PC-3 (cell line): ENCODE measurements at regions not wholly inside any gene's neighbourhood (a gene's known extent, or its start where the extent isn't known, plus 50 kb on each side); places are given as distances from the start of the nearest gene placed in this dataset.

Experiments
- ATAC-seq: fragments of 200-7000 bp; cut with Tn5 transposase; 2 replicates; pipeline ENCODE4 v1.9.1; 2020; ENCODE audit warnings: mild to moderate bottlenecking, moderate library complexity
- BruUV-seq: library from RNA; stranded (reverse); fragments of 400-500 nt; replicated peaks from 2 replicates; lab custom pipeline; 2021; lab: Mats Ljungman, UMichigan
- CTCF ChIA-PET: fragments of 300-600 bp; sonication (Branson Sonifier 250); formaldehyde crosslinking; loops from one replicate; lab custom pipeline; 2022; ENCODE audit warnings: antibody characterized with exemption; lab: Charles Lee
- POLR2A ChIA-PET: fragments of 300-600 bp; sonication (Branson Sonifier 250); formaldehyde crosslinking; loops from one replicate; lab custom pipeline; 2022; ENCODE audit warnings: antibody characterized with exemption; ENCODE audit not compliant: unreplicated experiment; lab: Charles Lee
- DNase-seq: peaks from one replicate; pipeline ENCODE4 v3.0.0-alpha.2; 2015
- H2AFZ ChIP-seq: fragments of 300-600 bp; sonication (generic); 2 replicates; pipeline ENCODE4 v1.6.0; 2016; ENCODE audit warnings: antibody characterized with exemption, low read length
- H3F3A ChIP-seq: fragments of 300-600 bp; sonication (generic); one replicate; pipeline ENCODE4 v1.6.0; 2017; ENCODE audit warnings: antibody characterized with exemption, low read length, control low read depth, mild to moderate bottlenecking; ENCODE audit not compliant: unreplicated experiment
- H3K27ac ChIP-seq: fragments of 300-600 bp; sonication (generic); 2 replicates; pipeline ENCODE4 v1.5.1; 2016; ENCODE audit warnings: mild to moderate bottlenecking, low read length
- H3K27me3 ChIP-seq: fragments of 300-600 bp; sonication (generic); 2 replicates; pipeline ENCODE4 v1.6.1; 2016; ENCODE audit warnings: low read length, mixed read lengths
- H3K36me3 ChIP-seq: fragments of 300-600 bp; sonication (generic); 2 replicates; pipeline ENCODE4 v1.6.1; 2016; ENCODE audit warnings: low read depth, mixed run types, low read length, mixed read lengths
- H3K4me1 ChIP-seq: fragments of 300-600 bp; sonication (generic); 2 replicates; pipeline ENCODE4 v1.5.1; 2016; ENCODE audit warnings: low read length; ENCODE audit not compliant: insufficient read depth
- H3K4me2 ChIP-seq: fragments of 300-600 bp; sonication (generic); 2 replicates; pipeline ENCODE4 v1.6.0; 2016; ENCODE audit warnings: low read length
- H3K4me3 ChIP-seq: fragments of 300-600 bp; sonication (generic); 2 replicates; pipeline ENCODE4 v1.5.1; 2016; ENCODE audit warnings: mild to moderate bottlenecking, low read length, mixed read lengths
- H3K79me2 ChIP-seq: fragments of 300-600 bp; sonication (generic); 2 replicates; pipeline ENCODE4 v1.6.1; 2017; ENCODE audit warnings: low read length, mixed read lengths
- H3K9ac ChIP-seq: fragments of 300-600 bp; sonication (generic); 2 replicates; pipeline ENCODE4 v1.6.0; 2016; ENCODE audit warnings: mild to moderate bottlenecking, low read length
- H3K9me2 ChIP-seq: fragments of 300-600 bp; sonication (generic); replicated peaks from 2 replicates; pipeline ENCODE4 v1.6.1; 2016; ENCODE audit warnings: mixed run types, low read length, mixed read lengths
- H3K9me3 ChIP-seq: fragments of 300-600 bp; sonication (generic); 2 replicates; pipeline ENCODE4 v1.6.1; 2016; ENCODE audit warnings: low read length, mixed read lengths
- H4K20me1 ChIP-seq: fragments of 300-600 bp; sonication (generic); 2 replicates; pipeline ENCODE4 v1.6.1; 2016; ENCODE audit warnings: low read length, mixed read lengths
- CTCF ChIP-seq: fragments of 300-600 bp; sonication (generic); conservative IDR thresholded peaks from 2 replicates; pipeline ENCODE4 v1.5.1; 2017; ENCODE audit warnings: antibody characterized with exemption, low read depth, mild to moderate bottlenecking, low read length
- EZH2 ChIP-seq: fragments of 300-600 bp; sonication (generic); IDR thresholded peaks from one replicate; pipeline ENCODE4 v1.6.1; 2017; ENCODE audit warnings: antibody characterized with exemption, mild to moderate bottlenecking, low read length; ENCODE audit not compliant: unreplicated experiment
- EZH2phosphoT487 ChIP-seq: fragments of 300-600 bp; sonication (generic); IDR thresholded peaks from 2 replicates; pipeline ENCODE4 v1.6.1; 2018; ENCODE audit warnings: mild to moderate bottlenecking, antibody characterized with exemption, low read length, borderline replicate concordance
- intact Hi-C: fragments of 100-400 bp; cut with micrococcal nuclease; formaldehyde crosslinking; loops from 2 replicates; pipeline ENCODE4 v1.9.0; 2023

GRCh38 chr9:116002624-116003023 lies 151.0 kb upstream of the PAPPA start:
- Histone ChIP-seq H3K79me2 (no peaks in the 10 kb centered on the region), H3K27me3 (no peaks in the 10 kb centered on the region), H2AFZ (no peak overlapping the region), H3K4me1 (peaks cover 45% of the 10 kb centered on the region), H3F3A (no peaks in the 10 kb centered on the region), H3K9ac (peak overlapping the region; percentile 4; the same call in 1 of the 2 replicates), H3K9me2 (no peaks in the 10 kb centered on the region), H4K20me1 (no peaks in the 10 kb centered on the region), H3K4me2 (peak overlapping the region; percentile 61), H3K9me3 (no peaks in the 10 kb centered on the region), H3K27ac (peak overlapping the region; percentile 62), H3K4me3 (no peak overlapping the region), H3K36me3 (no peaks in the 10 kb centered on the region)
- TF ChIP-seq CTCF, result no peak
- no peak for TF ChIP-seq EZH2
- DNase-seq, result peak; percentile 84
- no TSS peak for BruUV-seq
- intact Hi-C loops, result no loop called here
- CTCF ChIA-PET, result no interaction called here
- POLR2A ChIA-PET, result no interaction called here
- peak; percentile 55 for ATAC-seq

- no peak overlapping the region for H3K27ac ChIP-seq
- intact Hi-C loops, result no loop called here
- H3K79me2 ChIP-seq, result no peaks in the 10 kb centered on the region
- H3F3A ChIP-seq, result no peaks in the 10 kb centered on the region
- no peaks in the 10 kb centered on the region for H3K36me3 ChIP-seq
- BruUV-seq, result no TSS peak
- H2AFZ ChIP-seq, result no peak overlapping the region
- no peak overlapping the region for H3K9ac ChIP-seq
- H3K9me2 ChIP-seq, result no peaks in the 10 kb centered on the region
- no peaks in the 10 kb centered on the region for H3K9me3 ChIP-seq
- POLR2A ChIA-PET, result no interaction called here
- TF ChIP-seq CTCF, result no peak
- no peak for TF ChIP-seq EZH2
- TF ChIP-seq EZH2phosphoT487, result no peak
- peaks cover 45% of the 10 kb centered on the region for H3K4me1 ChIP-seq
- no peaks in the 10 kb centered on the region for H4K20me1 ChIP-seq
- no peak for ATAC-seq
- no peak overlapping the region for H3K4me2 ChIP-seq
- CTCF ChIA-PET, result no interaction called here
- no peak for DNase-seq
- H3K27me3 ChIP-seq, result no peaks in the 10 kb centered on the region
- no peak overlapping the region for H3K4me3 ChIP-seq
Observed at GRCh38 chr9:116003397-116003796, 150.2 kb upstream of the PAPPA start.

- BruUV-seq, result no TSS peak
- intact Hi-C loops, result no loop called here
- CTCF ChIA-PET, result no interaction called here
Observed at GRCh38 chr9:116005205-116005604, 148.4 kb upstream of the PAPPA start.

More at GRCh38 chr9:116005205-116005604, 148.4 kb upstream of the PAPPA start:
- Histone ChIP-seq H4K20me1 (no peaks in the 10 kb centered on the region), H3K4me3 (no peak overlapping the region), H3K4me2 (no peak overlapping the region), H3K4me1 (peaks cover 33% of the 10 kb centered on the region), H3K36me3 (no peaks in the 10 kb centered on the region), H3K27ac (no peak overlapping the region), H3K9me2 (no peaks in the 10 kb centered on the region), H3F3A (no peaks in the 10 kb centered on the region), H3K9ac (no peak overlapping the region), H2AFZ (no peak overlapping the region), H3K9me3 (no peaks in the 10 kb centered on the region), H3K79me2 (no peaks in the 10 kb centered on the region), H3K27me3 (no peaks in the 10 kb centered on the region)
- TF ChIP-seq EZH2, result no peak
- TF ChIP-seq EZH2phosphoT487, result no peak
- TF ChIP-seq CTCF, result no peak
- no peak for ATAC-seq
- no peak for DNase-seq
- POLR2A ChIA-PET, result no interaction called here
